Prostate gland (tissue), 2 donors: ENCODE measurements at regions not wholly inside any gene's neighbourhood (a gene's known extent, or its start where the extent isn't known, plus 50 kb on each side); places are given as distances from the start of the nearest gene placed in this dataset.

Experiments used
- DNase-seq: peaks from one replicate; pipeline ENCODE4 v3.0.0-alpha.2; 2019; ENCODE audit warnings: low spot score
- H3K27ac ChIP-seq, 2 donors: fragments of 200-600 bp; sonication (generic); 2 replicates each; pipeline ENCODE4 v1.5.1; 2017 to 2019
- H3K27me3 ChIP-seq: fragments of 200-600 bp; sonication (generic); replicated peaks from 2 replicates; pipeline ENCODE4 v1.5.1; 2019; ENCODE audit not compliant: insufficient read depth
- H3K36me3 ChIP-seq, 2 donors: fragments of 200-600 bp; sonication (generic); 1 replicate in 1 of 2; 2 replicates in 1 of 2; pipeline versions ENCODE4 v1.5.1 to v1.8.1; 2017 to 2019
- H3K4me1 ChIP-seq: fragments of 200-600 bp; sonication (generic); replicated peaks from 2 replicates; pipeline ENCODE4 v1.5.1; 2019
- H3K4me3 ChIP-seq, 2 donors: fragments of 200-600 bp; sonication (generic); 2 replicates each; pipeline ENCODE4 v1.5.1; 2017 to 2019
- H3K9me3 ChIP-seq: fragments of 200-600 bp; sonication (generic); 2 replicates; pipeline ENCODE4 v1.5.1; 2017
- CTCF ChIP-seq, 4 experiments: fragments of 200-600 bp in 2 of 4; fragments of 450-650 bp in 2 of 4; sonication (generic) in 2 of 4; IDR thresholded peaks; 1 replicate in 3 of 4; 2 replicates in 1 of 4; pipeline ENCODE4 v1.5.1; 2016 to 2019; ENCODE audit warnings: antibody characterized with exemption in 4 of 4, mild to moderate bottlenecking in 2 of 4, moderate library complexity in 2 of 4
- POLR2A ChIP-seq: fragments of 450-650 bp; IDR thresholded peaks from one replicate; pipeline ENCODE4 v1.6.1; 2016; ENCODE audit warnings: antibody characterized with exemption, mild to moderate bottlenecking
- POLR2AphosphoS5 ChIP-seq: sonication (generic); formaldehyde crosslinking; IDR thresholded peaks from one replicate; pipeline ENCODE4 v1.6.1; 2017; ENCODE audit warnings: antibody characterized with exemption
- WGBS: methylation state at CpG from one replicate; pipeline ENCODE4 v1.1.5; 2018; 5-methylcytosine and 5-hydroxymethylcytosine counted together
- intact Hi-C: fragments of 100-400 bp; cut with DNase I; formaldehyde crosslinking; loops from one replicate; pipeline ENCODE4 v1.14.2; 2022

- no peak overlapping the region for H3K27ac ChIP-seq
- intact Hi-C loops: no loop called here
- TF ChIP-seq POLR2AphosphoS5: no peak
- TF ChIP-seq CTCF (IDR thresholded peaks at IDR 0.05): no peak
- TF ChIP-seq POLR2A: no peak
- no peaks in the 10 kb centered on the region for H3K27me3 ChIP-seq
- no peaks in the 10 kb centered on the region for H3K9me3 ChIP-seq
- no peaks in the 10 kb centered on the region for H3K4me1 ChIP-seq
- 72% methylated on average over 4 of the region's 4 CpGs for WGBS
- no peaks in the 10 kb centered on the region for H3K36me3 ChIP-seq
- DNase-seq: no peak
- no peak overlapping the region for H3K4me3 ChIP-seq
Observed at GRCh38 chr7:53302496-53303246, 267.2 kb downstream of the POM121L12 start.

GRCh38 chr7:53303781-53304180, 268.3 kb downstream of the POM121L12 start:
- H3K4me3 ChIP-seq: no peak overlapping the region
- H3K27me3 ChIP-seq: no peaks in the 10 kb centered on the region
- WGBS: 94% methylated on average over 2 of the region's 2 CpGs
- no peaks in the 10 kb centered on the region for H3K4me1 ChIP-seq
- no peaks in the 10 kb centered on the region for H3K9me3 ChIP-seq
- no peak for DNase-seq
- intact Hi-C loops: no loop called here
- TF ChIP-seq POLR2A (no peak), POLR2AphosphoS5 (no peak), CTCF (IDR thresholded peaks at IDR 0.05) (no peak)
- no peaks in the 10 kb centered on the region for H3K36me3 ChIP-seq
- no peak overlapping the region for H3K27ac ChIP-seq

- intact Hi-C loops: no loop called here
- H3K9me3 ChIP-seq: no peaks in the 10 kb centered on the region
- H3K36me3 ChIP-seq: no peaks in the 10 kb centered on the region
- 96% methylated on average over 3 of the region's 3 CpGs for WGBS
- no peaks in the 10 kb centered on the region for H3K27me3 ChIP-seq
- DNase-seq: no peak
- no peak overlapping the region for H3K4me3 ChIP-seq
- H3K4me1 ChIP-seq: no peaks in the 10 kb centered on the region
- H3K27ac ChIP-seq: no peak overlapping the region
- TF ChIP-seq CTCF (IDR thresholded peaks at IDR 0.05) (no peak), POLR2AphosphoS5 (no peak), POLR2A (no peak)
Observed at GRCh38 chr7:53306846-53307245, 271.4 kb downstream of the POM121L12 start.

GRCh38 chr7:53311205-53311604, 275.8 kb downstream of the POM121L12 start:
- intact Hi-C loops: no loop called here
- Histone ChIP-seq H3K4me3 (no peak overlapping the region), H3K36me3 (no peaks in the 10 kb centered on the region), H3K27ac (no peak overlapping the region), H3K27me3 (no peaks in the 10 kb centered on the region), H3K9me3 (no peaks in the 10 kb centered on the region), H3K4me1 (no peaks in the 10 kb centered on the region)
- WGBS: 57% methylated on average over 5 of the region's 5 CpGs
- DNase-seq: no peak
- no peak for TF ChIP-seq POLR2A
- TF ChIP-seq POLR2AphosphoS5: no peak
- TF ChIP-seq CTCF (IDR thresholded peaks at IDR 0.05): no peak

- DNase-seq: no peak
- Histone ChIP-seq H3K27ac (no peak overlapping the region), H3K36me3 (no peaks in the 10 kb centered on the region), H3K27me3 (no peaks in the 10 kb centered on the region), H3K9me3 (no peaks in the 10 kb centered on the region), H3K4me3 (no peak overlapping the region), H3K4me1 (no peaks in the 10 kb centered on the region)
- WGBS: 28% methylated on average over 6 of the region's 6 CpGs
- no peak for TF ChIP-seq CTCF (IDR thresholded peaks at IDR 0.05)
- TF ChIP-seq POLR2AphosphoS5: no peak
- no peak for TF ChIP-seq POLR2A
- intact Hi-C loops: no loop called here
Observed at GRCh38 chr7:53315981-53316380, 280.5 kb downstream of the POM121L12 start.
